Heart right ventricle (tissue), 16 donors: ENCODE measurements at regions not wholly inside any gene's neighbourhood (a gene's known extent, or its start where the extent isn't known, plus 50 kb on each side); places are given as distances from the start of the nearest gene placed in this dataset.

Experiments used
- ATAC-seq, 8 donors: fragments of 200-7000 bp; cut with Tn5 transposase; one replicate each; pipeline ENCODE4 v1.9.1; 2020; ENCODE audit warnings: mild to moderate bottlenecking in 8 of 8, moderate library complexity in 8 of 8, moderate number of reproducible peaks in 1 of 8
- DNase-seq, 2 donors: peaks; one replicate each; pipeline ENCODE4 v3.0.0-alpha.2; 2020
- H3K27ac ChIP-seq, 10 donors: fragments of 200-600 bp; sonication (generic) in 2 of 10; one replicate each; pipeline versions ENCODE4 v1.5.0 to v1.8.0; 2020 to 2022; ENCODE audit warnings: mild to moderate bottlenecking in 3 of 10
- H3K27me3 ChIP-seq, 7 donors: fragments of 200-600 bp; one replicate each; pipeline ENCODE4 v1.8.0; 2021 to 2022; ENCODE audit warnings: mild to moderate bottlenecking in 2 of 7
- H3K36me3 ChIP-seq, 9 donors: fragments of 200-600 bp; sonication (generic) in 1 of 9; one replicate each; pipeline versions ENCODE4 v1.5.0 to v1.8.0; 2020 to 2022; ENCODE audit warnings: mild to moderate bottlenecking in 2 of 9
- H3K4me1 ChIP-seq, 9 donors: fragments of 200-600 bp; sonication (generic) in 1 of 9; one replicate each; pipeline versions ENCODE4 v1.5.0 to v1.8.0; 2020 to 2022; ENCODE audit warnings: mild to moderate bottlenecking in 4 of 9
- H3K4me3 ChIP-seq, 10 donors: fragments of 200-600 bp; sonication (generic) in 2 of 10; one replicate each; pipeline versions ENCODE4 v1.5.0 to v1.8.0; 2020 to 2022; ENCODE audit warnings: mild to moderate bottlenecking in 7 of 10, moderate library complexity in 2 of 10
- H3K9me3 ChIP-seq, 11 donors: fragments of 200-600 bp in 10 of 11; sonication (generic) in 2 of 11; one replicate each; pipeline versions ENCODE4 v1.5.0 to v1.8.0; 2013 to 2022; ENCODE audit warnings: mild to moderate bottlenecking in 2 of 11, control low read depth in 1 of 11, moderate library complexity in 1 of 11
- CTCF ChIP-seq, 9 donors: fragments of 200-600 bp; sonication (generic) in 2 of 9; IDR thresholded peaks; one replicate each; pipeline versions ENCODE4 v1.5.0 to v1.8.0; 2021 to 2022; ENCODE audit warnings: antibody characterized with exemption in 9 of 9, mild to moderate bottlenecking in 5 of 9, moderate library complexity in 1 of 9
- WGBS, 2 donors: extraction: QIAGEN DNeasy Blood & Tissue Kit; methylation state at CpG; one replicate each; pipeline ENCODE4 v1.1.7; 2013; ENCODE audit warnings: inconsistent platforms in 1 of 2; 5-methylcytosine and 5-hydroxymethylcytosine counted together
- intact Hi-C, 10 donors: fragments of 100-400 bp; cut with DNase I; formaldehyde crosslinking; loops; one replicate each; pipeline versions ENCODE4 v1.11.1 to v1.14.2; 2022
- donor health status: Arrhythmogenic right ventricular cardiomyopathy.
- donor health status: ischemic (EF 13 %, LVEDD 7.1; RV severe dilation, severe dysfunction).
- donor health status: healthy with polysubstance abuse.
- donor health status: DM: no; HTN: yes; CAD: no.
- donor health status: DM: no; HTN: no; CAD: no.
- donor health status: ischemic (EF 25% LVEDD 6.9; RV normal size, moderate dysfunction).
- donor health status: ischemic (EF 25% LVEDD 5.7; RV mildly dilated, moderate dysfunction).
- donor health status: healthy.
- donor health status: DM: yes; HTN: yes; CAD: no.
- donor health status: Ischemic cardiomyopathy.
- donor health status: ischemic (EF 35%, LVEDD 5.7; RV mildly dilated, moderate dysfunction).
- donor health status: nonischemic (EF 11% LVEDD 7.7; RV severe dilation, severe dysfunction).
- donor health status: DM: yes; HTN: yes; CAD: no.
- donor health status: PGD.
- donor health status: ischemic (EF 29% LVEDD 5.4; RV normal size, mild dysfunction).
- donor health status: nonischemic (EF 23%, LVEDD 6.1; RV moderate dilation, normal function).

- peak overlapping the region in 7 of 10 donors; percentile 17 to 67 (median 49) for H3K27ac ChIP-seq
- H3K4me1 ChIP-seq: peaks cover 0 to 50% (median 22%) of the 10 kb centered on the region in 9 donors
Observed at GRCh38 chr11:122202161-122202950, 86.3 kb upstream of the BLID start.

GRCh38 chr11:122201106-122201505 is 85.1 kb upstream of the BLID start:
- H3K27me3 ChIP-seq: no peaks in the 10 kb centered on the region
- DNase-seq (no peak), ATAC-seq (no peak)
- intact Hi-C loops: loop anchor here in 9 of 10 donors (5.0 to 10.0 kb wide), 8 partner anchors 94 to 549 kb away; no protein-coding TSS in a partner anchor
- H3K36me3 ChIP-seq: no peaks in the 10 kb centered on the region
- H3K9me3 ChIP-seq: no peaks in the 10 kb centered on the region
- H3K27ac ChIP-seq: no peak overlapping the region
- 92 to 93% methylated on average over 4 of the region's 4 CpGs for WGBS, 2 donors
- peaks cover 0 to 50% (median 22%) of the 10 kb centered on the region in 9 donors for H3K4me1 ChIP-seq
- TF ChIP-seq CTCF (IDR thresholded peaks at IDR 0.05): no peak
- H3K4me3 ChIP-seq: peak overlapping the region in 2 of 10 donors; percentile 47

More at GRCh38 chr11:122202161-122202950, 86.3 kb upstream of the BLID start:
- Histone ChIP-seq H3K36me3 (no peaks in the 10 kb centered on the region), H3K9me3 (no peaks in the 10 kb centered on the region), H3K27me3 (no peaks in the 10 kb centered on the region), H3K4me3 (peak overlapping the region in 9 of 10 donors; percentile 1 to 47 (median 46))
- WGBS, 2 donors: 41 to 51% methylated on average over 16 of the region's 16 CpGs
- DNase-seq: peak in 1 of 2 donors; percentile 20
- intact Hi-C loops: loop anchor here in 9 of 10 donors (2.0 to 10.0 kb wide), 11 partner anchors 95 to 550 kb away; no protein-coding TSS in a partner anchor
- TF ChIP-seq CTCF (IDR thresholded peaks at IDR 0.05): no peak
- peak; percentile 20 to 52 (median 40) for ATAC-seq

GRCh38 chr11:122199661-122200060 is 83.6 kb upstream of the BLID start:
- H3K4me3 ChIP-seq: no peak overlapping the region
- no peak for TF ChIP-seq CTCF (IDR thresholded peaks at IDR 0.05)
- no peaks in the 10 kb centered on the region for H3K27me3 ChIP-seq
- no peaks in the 10 kb centered on the region for H3K36me3 ChIP-seq
- DNase-seq: no peak
- no peaks in the 10 kb centered on the region for H3K9me3 ChIP-seq
- H3K4me1 ChIP-seq: peaks cover 0 to 56% (median 23%) of the 10 kb centered on the region in 9 donors
- WGBS, 2 donors: 45 to 54% methylated on average over 3 of the region's 3 CpGs
- intact Hi-C loops: loop anchor here (5.0 to 10.0 kb wide), 8 partner anchors 92 to 547 kb away; no protein-coding TSS in a partner anchor
- ATAC-seq: peak in 3 of 8 donors; percentile 20 to 34 (median 34)
- no peak overlapping the region for H3K27ac ChIP-seq

- Histone ChIP-seq H3K4me1 (peaks cover 0 to 56% (median 23%) of the 10 kb centered on the region in 9 donors), H3K9me3 (no peaks in the 10 kb centered on the region), H3K27ac (peak overlapping the region in 2 of 10 donors; percentile 2 to 37), H3K36me3 (no peaks in the 10 kb centered on the region), H3K27me3 (no peaks in the 10 kb centered on the region), H3K4me3 (no peak overlapping the region)
- intact Hi-C loops: loop anchor here in 1 of 10 donors (5.0 kb wide), 1 partner anchor 176 kb away; no protein-coding TSS in a partner anchor
- 84 to 87% methylated on average over 7 of the region's 7 CpGs for WGBS, 2 donors
- DNase-seq (no peak), ATAC-seq (no peak)
- TF ChIP-seq CTCF (IDR thresholded peaks at IDR 0.05): no peak
Observed at GRCh38 chr11:122198291-122198983, 82.4 kb upstream of the BLID start.
